DOHH2 (cell line): ENCODE measurements at regions not wholly inside any gene's neighbourhood (a gene's known extent, or its start where the extent isn't known, plus 50 kb on each side); places are given as distances from the start of the nearest gene placed in this dataset.

ENCODE experiments used
- CTCF ChIP-seq: fragments of 200-600 bp; sonication (generic); IDR thresholded peaks from one replicate; pipeline ENCODE4 v1.5.1; 2014; ENCODE audit warnings: antibody characterized with exemption, mild to moderate bottlenecking, low read depth, low read length; ENCODE audit not compliant: poor library complexity, severe bottlenecking
- EZH2phosphoT487 ChIP-seq: fragments of 200-600 bp; sonication (generic); IDR thresholded peaks from 2 replicates; pipeline ENCODE4 v1.6.1; 2017; ENCODE audit warnings: borderline replicate concordance, mild to moderate bottlenecking, antibody characterized with exemption, low read length, moderate library complexity, mixed read lengths

- TF ChIP-seq CTCF (no peak), EZH2phosphoT487 (no peak)
Observed at GRCh38 chr16:52070341-52071057, 476.4 kb downstream of the TOX3 start.
